Panc1 (cell line): ENCODE measurements at regions not wholly inside any gene's neighbourhood (a gene's known extent, or its start where the extent isn't known, plus 50 kb on each side); places are given as distances from the start of the nearest gene placed in this dataset.

ENCODE experiments used
- ATAC-seq: fragments of 200-7000 bp; cut with Tn5 transposase; 2 replicates; pipeline ENCODE4 v1.9.1; 2020; ENCODE audit warnings: mild to moderate bottlenecking, moderate library complexity
- BruUV-seq: library from RNA; stranded (reverse); fragments of 400-500 nt; replicated peaks from 2 replicates; lab custom pipeline; 2021; lab: Mats Ljungman, UMichigan
- CTCF ChIA-PET: fragments of 300-600 bp; sonication (Branson Sonifier 250); formaldehyde crosslinking; loops from one replicate; lab custom pipeline; 2022; ENCODE audit warnings: antibody characterized with exemption; lab: Charles Lee
- POLR2A ChIA-PET: fragments of 300-600 bp; sonication (Branson Sonifier 250); formaldehyde crosslinking; loops from one replicate; lab custom pipeline; 2022; ENCODE audit warnings: antibody characterized with exemption; lab: Charles Lee
- DNase-seq: peaks from one replicate; pipeline ENCODE4 v3.0.0-alpha.2; 2010; ENCODE audit warnings: low read depth, low spot score
- H3K27ac ChIP-seq: 2 replicates; pipeline ENCODE4 v1.5.1; 2011; ENCODE audit warnings: mild to moderate bottlenecking, low read length, inconsistent platforms
- H3K27me3 ChIP-seq: fragments of 200-500 bp; sonication (Bioruptor generic); 2 replicates; pipeline ENCODE4 v1.6.0; 2014; ENCODE audit warnings: low read length, inconsistent platforms; ENCODE audit not compliant: control insufficient read depth, insufficient read depth
- H3K36me3 ChIP-seq: fragments of 200-500 bp; sonication (Bioruptor generic); 2 replicates; pipeline ENCODE4 v1.5.1; 2014; ENCODE audit warnings: inconsistent platforms, mild to moderate bottlenecking, low read length, moderate library complexity; ENCODE audit not compliant: control insufficient read depth, insufficient read depth
- H3K4me1 ChIP-seq: 2 replicates; pipeline ENCODE4 v1.5.1; 2011; ENCODE audit warnings: inconsistent platforms, mild to moderate bottlenecking, low read length, moderate library complexity; ENCODE audit not compliant: control insufficient read depth, insufficient read depth
- H3K4me3 ChIP-seq, 2 experiments: 2 replicates each; pipeline ENCODE4 v1.5.1; 2011 to 2012; ENCODE audit warnings: low read depth in 2 of 2, low read length in 2 of 2, mild to moderate bottlenecking in 2 of 2, inconsistent platforms in 1 of 2, moderate library complexity in 1 of 2
- H3K9me3 ChIP-seq: fragments of 200-500 bp; sonication (Bioruptor generic); 2 replicates; pipeline ENCODE4 v1.5.1; 2014; ENCODE audit warnings: low read depth, mild to moderate bottlenecking, inconsistent platforms, low read length, moderate library complexity; ENCODE audit not compliant: control insufficient read depth, insufficient read depth
- POLR2AphosphoS5 ChIP-seq: IDR thresholded peaks from 2 replicates; pipeline ENCODE4 v1.6.1; 2012; ENCODE audit warnings: mild to moderate bottlenecking, low read depth, low read length, moderate library complexity
- SIN3A ChIP-seq: IDR thresholded peaks from 2 replicates; pipeline ENCODE4 v1.6.1; 2012; ENCODE audit warnings: low read depth, mild to moderate bottlenecking, low read length, moderate library complexity, borderline replicate concordance; ENCODE audit not compliant: insufficient read depth
- TCF7L2 ChIP-seq: IDR thresholded peaks from 2 replicates; pipeline ENCODE4 v1.6.1; 2011; ENCODE audit warnings: mild to moderate bottlenecking, low read depth, low read length, inconsistent platforms
- in situ Hi-C: cut with HindIII; loops from 2 replicates; pipeline ENCODE4 v1.10.0; 2016; ENCODE audit warnings: low sequenced_read_pairs, low pct_unique_long_range_greater_than_20kb
- intact Hi-C: fragments of 100-400 bp; cut with micrococcal nuclease; formaldehyde crosslinking; loops from one replicate; pipeline ENCODE4 v1.10.0; 2022; ENCODE audit not compliant: unreplicated experiment
- TF ChIP-seq, protein P1 (sequence below): fragments of 450-650 bp; IDR thresholded peaks from 2 replicates; pipeline ENCODE4 v1.5.1; 2017; ENCODE audit warnings: mild to moderate bottlenecking
- TF ChIP-seq, protein P2 (sequence below), 2 experiments: IDR thresholded peaks; 2 replicates each; pipeline ENCODE4 v1.6.1; 2011 to 2012; ENCODE audit warnings: low read depth in 2 of 2, control low read depth in 1 of 2, low read length in 1 of 2, mild to moderate bottlenecking in 1 of 2, moderate library complexity in 1 of 2; ENCODE audit not compliant: insufficient read depth in 1 of 2

DNA sequence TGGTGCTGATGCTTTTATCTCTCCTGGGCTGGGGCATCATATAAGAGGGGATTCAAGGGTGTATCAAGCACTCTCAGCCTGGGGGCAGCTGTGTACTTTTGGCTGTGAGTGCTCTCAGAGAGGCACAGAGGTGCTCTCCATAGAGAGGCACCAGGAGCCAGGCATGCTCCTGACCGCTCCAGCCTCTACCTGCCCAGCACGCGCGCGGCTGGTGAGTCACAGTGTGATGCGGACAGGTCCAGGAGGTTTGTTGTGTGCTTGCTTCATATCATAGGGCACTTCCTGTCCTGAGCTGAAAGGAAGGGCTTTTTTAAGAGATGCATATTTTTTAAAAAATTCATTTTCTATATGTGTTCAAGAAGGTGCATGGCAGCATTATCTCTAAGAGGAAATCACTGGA is 93.6 kb upstream of the BCAR3 start:
- CTCF ChIA-PET = interaction anchor here (1.1 kb wide), 1 partner anchor 69 kb away, joined by 5 read pairs; no protein-coding TSS in a partner anchor
- no peak for ATAC-seq
- DNase-seq = no peak

DNA sequence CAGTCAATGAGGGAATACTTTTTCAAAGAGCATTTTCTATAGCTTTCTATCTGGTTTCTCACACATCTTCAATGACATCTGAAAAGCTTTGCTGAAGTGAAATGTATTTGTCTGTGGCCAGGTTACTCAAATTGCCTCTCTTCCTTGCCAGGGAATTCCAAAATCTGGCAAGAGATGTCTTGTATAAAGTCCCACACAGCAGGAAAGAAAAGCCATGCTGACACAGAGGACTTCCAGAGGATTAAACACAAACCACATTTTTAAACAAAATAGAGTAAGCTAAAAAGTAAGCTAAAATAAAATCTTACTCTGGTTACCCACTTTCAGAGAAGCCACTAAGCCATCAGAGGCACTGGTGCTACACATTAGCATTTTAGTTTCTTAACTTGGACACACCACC is 93.1 kb upstream of the BCAR3 start:
- no peaks in the 10 kb centered on the region; the same call in 1 of the 2 replicates for H3K4me1 ChIP-seq
- no peak overlapping the region for H3K4me3 ChIP-seq
- intact Hi-C loops (no loop called here), in situ Hi-C loops (no loop called here)
- TF ChIP-seq SIN3A = no peak
- TF ChIP-seq, protein P1, sequence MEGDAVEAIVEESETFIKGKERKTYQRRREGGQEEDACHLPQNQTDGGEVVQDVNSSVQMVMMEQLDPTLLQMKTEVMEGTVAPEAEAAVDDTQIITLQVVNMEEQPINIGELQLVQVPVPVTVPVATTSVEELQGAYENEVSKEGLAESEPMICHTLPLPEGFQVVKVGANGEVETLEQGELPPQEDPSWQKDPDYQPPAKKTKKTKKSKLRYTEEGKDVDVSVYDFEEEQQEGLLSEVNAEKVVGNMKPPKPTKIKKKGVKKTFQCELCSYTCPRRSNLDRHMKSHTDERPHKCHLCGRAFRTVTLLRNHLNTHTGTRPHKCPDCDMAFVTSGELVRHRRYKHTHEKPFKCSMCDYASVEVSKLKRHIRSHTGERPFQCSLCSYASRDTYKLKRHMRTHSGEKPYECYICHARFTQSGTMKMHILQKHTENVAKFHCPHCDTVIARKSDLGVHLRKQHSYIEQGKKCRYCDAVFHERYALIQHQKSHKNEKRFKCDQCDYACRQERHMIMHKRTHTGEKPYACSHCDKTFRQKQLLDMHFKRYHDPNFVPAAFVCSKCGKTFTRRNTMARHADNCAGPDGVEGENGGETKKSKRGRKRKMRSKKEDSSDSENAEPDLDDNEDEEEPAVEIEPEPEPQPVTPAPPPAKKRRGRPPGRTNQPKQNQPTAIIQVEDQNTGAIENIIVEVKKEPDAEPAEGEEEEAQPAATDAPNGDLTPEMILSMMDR = no peak
- no peak for TF ChIP-seq POLR2AphosphoS5
- TF ChIP-seq, protein P2, sequence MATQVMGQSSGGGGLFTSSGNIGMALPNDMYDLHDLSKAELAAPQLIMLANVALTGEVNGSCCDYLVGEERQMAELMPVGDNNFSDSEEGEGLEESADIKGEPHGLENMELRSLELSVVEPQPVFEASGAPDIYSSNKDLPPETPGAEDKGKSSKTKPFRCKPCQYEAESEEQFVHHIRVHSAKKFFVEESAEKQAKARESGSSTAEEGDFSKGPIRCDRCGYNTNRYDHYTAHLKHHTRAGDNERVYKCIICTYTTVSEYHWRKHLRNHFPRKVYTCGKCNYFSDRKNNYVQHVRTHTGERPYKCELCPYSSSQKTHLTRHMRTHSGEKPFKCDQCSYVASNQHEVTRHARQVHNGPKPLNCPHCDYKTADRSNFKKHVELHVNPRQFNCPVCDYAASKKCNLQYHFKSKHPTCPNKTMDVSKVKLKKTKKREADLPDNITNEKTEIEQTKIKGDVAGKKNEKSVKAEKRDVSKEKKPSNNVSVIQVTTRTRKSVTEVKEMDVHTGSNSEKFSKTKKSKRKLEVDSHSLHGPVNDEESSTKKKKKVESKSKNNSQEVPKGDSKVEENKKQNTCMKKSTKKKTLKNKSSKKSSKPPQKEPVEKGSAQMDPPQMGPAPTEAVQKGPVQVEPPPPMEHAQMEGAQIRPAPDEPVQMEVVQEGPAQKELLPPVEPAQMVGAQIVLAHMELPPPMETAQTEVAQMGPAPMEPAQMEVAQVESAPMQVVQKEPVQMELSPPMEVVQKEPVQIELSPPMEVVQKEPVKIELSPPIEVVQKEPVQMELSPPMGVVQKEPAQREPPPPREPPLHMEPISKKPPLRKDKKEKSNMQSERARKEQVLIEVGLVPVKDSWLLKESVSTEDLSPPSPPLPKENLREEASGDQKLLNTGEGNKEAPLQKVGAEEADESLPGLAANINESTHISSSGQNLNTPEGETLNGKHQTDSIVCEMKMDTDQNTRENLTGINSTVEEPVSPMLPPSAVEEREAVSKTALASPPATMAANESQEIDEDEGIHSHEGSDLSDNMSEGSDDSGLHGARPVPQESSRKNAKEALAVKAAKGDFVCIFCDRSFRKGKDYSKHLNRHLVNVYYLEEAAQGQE (IDR thresholded peaks at IDR 0.05; ENCODE audit: insufficient read depth in 1 of 2, low read depth in 2 of 2, low read length in 1 of 2) = no peak
- no peak for TF ChIP-seq TCF7L2
- CTCF ChIA-PET = interaction anchor here (0.7 to 1.1 kb wide), 2 partner anchors 13 to 70 kb away, joined by 4 to 5 read pairs; no protein-coding TSS in a partner anchor
- POLR2A ChIA-PET = no interaction called here
- H3K27ac ChIP-seq = no peak overlapping the region
- H3K36me3 ChIP-seq = no peaks in the 10 kb centered on the region
- no peaks in the 10 kb centered on the region for H3K9me3 ChIP-seq
- no TSS peak for BruUV-seq
- DNase-seq = no peak
- no peak for ATAC-seq
- no peaks in the 10 kb centered on the region for H3K27me3 ChIP-seq

More for the DNA sequence above, 93.6 kb upstream of the BCAR3 start:
- POLR2A ChIA-PET = no interaction called here
- TF ChIP-seq, protein P1 = no peak
- TF ChIP-seq, protein P2 (IDR thresholded peaks at IDR 0.05; ENCODE audit: insufficient read depth in 1 of 2, low read depth in 2 of 2, low read length in 1 of 2) = no peak
- TF ChIP-seq TCF7L2 (no peak), POLR2AphosphoS5 (no peak), SIN3A (no peak)
- intact Hi-C loops = no loop called here
- Histone ChIP-seq H3K27me3 (no peaks in the 10 kb centered on the region), H3K27ac (no peak overlapping the region), H3K9me3 (no peaks in the 10 kb centered on the region), H3K4me3 (no peak overlapping the region), H3K36me3 (no peaks in the 10 kb centered on the region), H3K4me1 (no peaks in the 10 kb centered on the region; the same call in 1 of the 2 replicates)
- in situ Hi-C loops = no loop called here
- no TSS peak for BruUV-seq
